Loucy (cell line): ENCODE measurements at regions not wholly inside any gene's neighbourhood (a gene's known extent, or its start where the extent isn't known, plus 50 kb on each side); places are given as distances from the start of the nearest gene placed in this dataset.

Source experiments
- CTCF ChIP-seq: fragments of 200-600 bp; sonication (generic); conservative IDR thresholded peaks from 2 replicates; pipeline ENCODE4 v1.5.1; 2014; ENCODE audit warnings: mild to moderate bottlenecking, antibody characterized with exemption, low read length
- EZH2phosphoT487 ChIP-seq: fragments of 200-600 bp; IDR thresholded peaks from 2 replicates; pipeline ENCODE4 v1.6.1; 2018; ENCODE audit warnings: antibody characterized with exemption, mild to moderate bottlenecking, moderate library complexity, borderline replicate concordance

DNA sequence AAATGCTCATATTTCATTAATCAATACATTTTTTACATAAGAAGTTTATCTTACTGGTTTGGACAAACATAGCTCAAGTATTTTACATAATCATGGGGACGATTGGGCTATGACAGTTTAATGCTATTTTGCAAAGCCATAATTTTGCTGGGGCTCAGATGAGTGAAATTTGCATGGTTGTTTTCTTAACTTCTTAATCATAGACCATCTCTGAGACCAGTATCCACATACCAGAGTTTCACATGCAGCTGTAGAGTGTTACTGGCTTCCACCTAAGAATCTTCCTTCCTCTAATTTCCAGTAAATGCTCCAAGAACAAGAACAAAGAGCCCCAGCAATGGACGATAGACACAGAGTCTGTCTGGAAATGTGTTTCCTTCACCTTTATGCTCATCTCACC lies 303.0 kb upstream of the TMEM132C start:
- TF ChIP-seq CTCF = no peak
- TF ChIP-seq EZH2phosphoT487 = no peak
